ENCODE measurements at regions not wholly inside any gene's neighbourhood (a gene's known extent, or its start where the extent isn't known, plus 50 kb on each side); places are given as distances from the start of the nearest gene placed in this dataset.

DNA sequence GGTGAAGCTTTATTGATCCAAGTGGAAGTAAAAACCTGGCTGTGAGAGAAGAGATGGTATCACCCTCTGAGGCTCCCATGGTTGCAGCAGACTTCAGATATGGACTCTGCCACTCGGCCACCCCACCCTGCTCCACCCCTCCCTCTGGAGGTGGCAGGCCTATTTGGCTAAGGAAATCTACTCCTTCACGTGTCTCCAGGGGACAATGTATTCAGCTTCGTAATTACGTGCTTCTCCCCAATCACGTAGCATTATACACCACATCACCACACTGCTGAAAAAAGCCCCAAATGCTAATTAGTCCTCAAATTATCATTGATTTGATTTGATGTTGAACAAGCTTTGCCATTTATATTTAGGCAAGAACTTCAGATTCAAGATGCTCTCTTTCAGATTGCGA, 220.7 kb downstream of the OMA1 start:
- TF ChIP-seq, protein P1, sequence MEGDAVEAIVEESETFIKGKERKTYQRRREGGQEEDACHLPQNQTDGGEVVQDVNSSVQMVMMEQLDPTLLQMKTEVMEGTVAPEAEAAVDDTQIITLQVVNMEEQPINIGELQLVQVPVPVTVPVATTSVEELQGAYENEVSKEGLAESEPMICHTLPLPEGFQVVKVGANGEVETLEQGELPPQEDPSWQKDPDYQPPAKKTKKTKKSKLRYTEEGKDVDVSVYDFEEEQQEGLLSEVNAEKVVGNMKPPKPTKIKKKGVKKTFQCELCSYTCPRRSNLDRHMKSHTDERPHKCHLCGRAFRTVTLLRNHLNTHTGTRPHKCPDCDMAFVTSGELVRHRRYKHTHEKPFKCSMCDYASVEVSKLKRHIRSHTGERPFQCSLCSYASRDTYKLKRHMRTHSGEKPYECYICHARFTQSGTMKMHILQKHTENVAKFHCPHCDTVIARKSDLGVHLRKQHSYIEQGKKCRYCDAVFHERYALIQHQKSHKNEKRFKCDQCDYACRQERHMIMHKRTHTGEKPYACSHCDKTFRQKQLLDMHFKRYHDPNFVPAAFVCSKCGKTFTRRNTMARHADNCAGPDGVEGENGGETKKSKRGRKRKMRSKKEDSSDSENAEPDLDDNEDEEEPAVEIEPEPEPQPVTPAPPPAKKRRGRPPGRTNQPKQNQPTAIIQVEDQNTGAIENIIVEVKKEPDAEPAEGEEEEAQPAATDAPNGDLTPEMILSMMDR (IDR thresholded peaks at IDR 0.05; ENCODE audit: insufficient read depth, low read length, poor library complexity, severe bottlenecking), result no peak
- TF ChIP-seq EZH2phosphoT487 (conservative IDR thresholded peaks at IDR 0.05; ENCODE audit: low read length), result no peak
